HepG2 (cell line): ENCODE measurements at regions not wholly inside any gene's neighbourhood (a gene's known extent, or its start where the extent isn't known, plus 50 kb on each side); places are given as distances from the start of the nearest gene placed in this dataset.

Experiments
- ATAC-seq: fragments of 200-7000 bp; cut with Tn5 transposase; 3 replicates; pipeline ENCODE4 v1.9.1; 2020; ENCODE audit warnings: mild to moderate bottlenecking, moderate library complexity
- BruUV-seq: library from RNA; stranded (reverse); fragments of 400-500 nt; replicated peaks from 2 replicates; lab custom pipeline; 2021; lab: Mats Ljungman, UMichigan
- CTCF ChIA-PET: fragments of 300-600 bp; formaldehyde crosslinking; extraction: SDS; loops from one replicate; lab custom pipeline; 2021; ENCODE audit warnings: low total read pairs, inconsistent platforms, low intra/inter-chr PET ratio; lab: Yijun Ruan, JAX
- POLR2A ChIA-PET: fragments of 350-600 bp; sonication (Branson Sonifier 250); formaldehyde crosslinking; loops from one replicate; lab custom pipeline; 2020; ENCODE audit warnings: antibody characterized with exemption, inconsistent platforms; lab: Yijun Ruan, JAX
- DNase-seq: peaks from one replicate; pipeline ENCODE4 v3.0.0-alpha.2; 2015; ENCODE audit warnings: low spot score
- FAIRE-seq: peaks from 3 replicates; lab custom pipeline; 2011; peaks lifted over from hg19 to GRCh38; lab: Jason Lieb, UNC
- H2AFZ ChIP-seq: one replicate; pipeline ENCODE4 v1.6.1; 2011; ENCODE audit warnings: low read length, inconsistent platforms
- H3K27ac ChIP-seq: fragments of 300-600 bp; 3 replicates; pipeline ENCODE4 v1.8.0; 2011; ENCODE audit warnings: mixed run types, mild to moderate bottlenecking, mixed read lengths, low read length, inconsistent platforms; ENCODE audit not compliant: insufficient read depth; ENCODE audit errors: extremely low read length
- H3K27me3 ChIP-seq, 2 experiments: fragments of 200-600 bp in 1 of 2; 2 replicates in 1 of 2; 3 replicates in 1 of 2; pipeline versions ENCODE4 v1.6.0 to v1.8.0; 2011; ENCODE audit warnings: low read length in 2 of 2, mild to moderate bottlenecking in 2 of 2, moderate library complexity in 2 of 2, inconsistent platforms in 1 of 2; ENCODE audit not compliant: insufficient read depth in 2 of 2, control insufficient read depth in 1 of 2
- H3K36me3 ChIP-seq, 2 experiments: fragments of 200-600 bp in 1 of 2; replicated peaks in 1 of 2; 2 replicates in 1 of 2; 3 replicates in 1 of 2; pipeline versions ENCODE4 v1.5.1 to v1.8.0; 2011; ENCODE audit warnings: low read length in 2 of 2, inconsistent platforms in 1 of 2; ENCODE audit not compliant: insufficient read depth in 2 of 2, control insufficient read depth in 1 of 2
- H3K4me1 ChIP-seq: 2 replicates; pipeline ENCODE4 v1.5.1; 2012; ENCODE audit warnings: low read length, inconsistent platforms; ENCODE audit not compliant: insufficient read depth
- H3K4me2 ChIP-seq: 2 replicates; pipeline ENCODE4 v1.6.0; 2011; ENCODE audit warnings: low read depth, low read length, inconsistent platforms
- H3K4me3 ChIP-seq, 3 experiments: fragments of 200-600 bp in 1 of 3; sonication (generic), shearing (Covaris generic) in 1 of 3; replicated peaks in 1 of 3; 2 replicates each; pipeline ENCODE4 v1.5.1; 2011 to 2016; ENCODE audit warnings: low read length in 3 of 3, inconsistent platforms in 2 of 3, low read depth in 2 of 3, mild to moderate bottlenecking in 2 of 3, control low read depth in 1 of 3, mixed read lengths in 1 of 3; ENCODE audit not compliant: insufficient read depth in 1 of 3
- H3K79me2 ChIP-seq: one replicate; pipeline ENCODE4 v1.6.1; 2011; ENCODE audit warnings: low read length, inconsistent platforms; ENCODE audit not compliant: insufficient read depth
- H3K9ac ChIP-seq: 2 replicates; pipeline ENCODE4 v1.6.0; 2011; ENCODE audit warnings: mild to moderate bottlenecking, low read depth, low read length, inconsistent platforms; ENCODE audit not compliant: insufficient read depth
- H3K9me3 ChIP-seq: 2 replicates; pipeline ENCODE4 v1.5.1; 2012; ENCODE audit warnings: mild to moderate bottlenecking, low read length
- H4K20me1 ChIP-seq: 2 replicates; pipeline ENCODE4 v1.6.0; 2011; ENCODE audit warnings: inconsistent platforms, mild to moderate bottlenecking, low read length, moderate library complexity; ENCODE audit not compliant: insufficient read depth
- E2F2 ChIP-seq: sonication (generic); formaldehyde crosslinking; IDR thresholded peaks from 2 replicates; pipeline ENCODE4 v1.4.0; 2020; ENCODE audit warnings: missing genetic modification reagents, borderline replicate concordance
- ELF4 ChIP-seq: sonication (generic); formaldehyde crosslinking; IDR thresholded peaks from 2 replicates; pipeline ENCODE4 v1.5.0; 2020; ENCODE audit warnings: missing genetic modification reagents, mild to moderate bottlenecking, moderate library complexity, borderline replicate concordance
- EZH2 ChIP-seq: conservative IDR thresholded peaks from 2 replicates; pipeline ENCODE4 v1.6.1; 2012; ENCODE audit warnings: mild to moderate bottlenecking, low read depth, low read length, moderate library complexity
- FLYWCH1 ChIP-seq: sonication (generic); formaldehyde crosslinking; IDR thresholded peaks from 2 replicates; pipeline ENCODE4 v1.8.1; 2023; ENCODE audit warnings: mild to moderate bottlenecking, missing genetic modification reagents
- FOSL2 ChIP-seq: sonication (generic); formaldehyde crosslinking; IDR thresholded peaks from 2 replicates; pipeline ENCODE4 v1.4.0; 2020; ENCODE audit warnings: missing genetic modification reagents
- JARID2 ChIP-seq: sonication (generic); formaldehyde crosslinking; IDR thresholded peaks from 2 replicates; pipeline ENCODE4 v1.8.1; 2023; ENCODE audit warnings: missing genetic modification reagents, inconsistent platforms; ENCODE audit not compliant: insufficient replicate concordance
- MBNL3 ChIP-seq: fragments of 250-450 bp; sonication (Bioruptor Pico); conservative IDR thresholded peaks from 2 replicates; pipeline ENCODE4 v1.8.0; 2022; ENCODE audit warnings: mild to moderate bottlenecking, inconsistent platforms
- MED8 ChIP-seq: sonication (generic); formaldehyde crosslinking; IDR thresholded peaks from 2 replicates; pipeline ENCODE4 v1.8.1; 2023; ENCODE audit warnings: mild to moderate bottlenecking, missing genetic modification reagents; ENCODE audit not compliant: insufficient replicate concordance
- NFYB ChIP-seq: sonication (generic); formaldehyde crosslinking; IDR thresholded peaks from 2 replicates; pipeline ENCODE4 v1.4.0; 2020; ENCODE audit warnings: missing genetic modification reagents
- PHF21A ChIP-seq: sonication (generic); formaldehyde crosslinking; IDR thresholded peaks from 2 replicates; pipeline ENCODE4 v1.5.0; 2020; ENCODE audit warnings: mild to moderate bottlenecking, missing genetic modification reagents
- RBM22 ChIP-seq: fragments of 200-400 bp; formaldehyde crosslinking; optimal IDR thresholded peaks from 2 replicates; pipeline ENCODE3; 2017; ENCODE audit warnings: mild to moderate bottlenecking, low read length, moderate library complexity
- SIX4 ChIP-seq: sonication (generic); formaldehyde crosslinking; IDR thresholded peaks from 2 replicates; pipeline ENCODE4 v1.4.0; 2020; ENCODE audit warnings: missing genetic modification reagents
- ZHX1 ChIP-seq: sonication (generic); formaldehyde crosslinking; IDR thresholded peaks from 2 replicates; pipeline ENCODE4 v1.8.1; 2022; ENCODE audit warnings: low read depth, mild to moderate bottlenecking, missing genetic modification reagents
- ZNF230 ChIP-seq: sonication (generic); formaldehyde crosslinking; IDR thresholded peaks from 2 replicates; pipeline ENCODE4 v1.4.0; 2020; ENCODE audit warnings: mild to moderate bottlenecking, missing genetic modification reagents
- ZNF513 ChIP-seq: sonication (generic); formaldehyde crosslinking; conservative IDR thresholded peaks from 2 replicates; pipeline ENCODE4 v1.5.0; 2020; ENCODE audit warnings: missing genetic modification reagents
- ZNF761 ChIP-seq: sonication (generic); formaldehyde crosslinking; conservative IDR thresholded peaks from 2 replicates; pipeline ENCODE4 v1.4.0; 2020; ENCODE audit warnings: mild to moderate bottlenecking, missing genetic modification reagents
- WGBS: methylation state at CpG from one replicate; pipeline ENCODE4 v1.1.6; 2017; ENCODE audit warnings: low lambda C conversion rate; 5-methylcytosine and 5-hydroxymethylcytosine counted together
- in situ Hi-C: cut with HindIII; loops from 2 replicates; pipeline ENCODE4 v1.10.0; 2017; ENCODE audit warnings: low pct_unique_long_range_greater_than_20kb; ENCODE audit not compliant: extremely low pct_ligation_motif_present
- intact Hi-C: fragments of 100-400 bp; cut with micrococcal nuclease; formaldehyde crosslinking; loops from one replicate; pipeline ENCODE4 v1.10.0; 2022; ENCODE audit not compliant: unreplicated experiment

GRCh38 chrX:82141942-82142341, 940.0 kb downstream of the SH3BGRL start:
- no peaks in the 10 kb centered on the region for H3K79me2 ChIP-seq
- no peak for TF ChIP-seq NFYB (CRISPR knock-in tag)
- no peak for TF ChIP-seq JARID2 (CRISPR knock-in tag)
- no peak for TF ChIP-seq ZNF513 (CRISPR knock-in tag)
- TF ChIP-seq RBM22, result no peak
- no peak for TF ChIP-seq ZHX1 (CRISPR knock-in tag)
- no peak for TF ChIP-seq ZNF230
- TF ChIP-seq SIX4 (CRISPR knock-in tag), result no peak
- no peak for TF ChIP-seq FOSL2 (CRISPR knock-in tag)
- TF ChIP-seq MBNL3 (CRISPR knock-in tag), result no peak
- TF ChIP-seq PHF21A, result no peak
- TF ChIP-seq FLYWCH1 (CRISPR knock-in tag), result no peak
- TF ChIP-seq E2F2 (CRISPR knock-in tag), result no peak
- no peak for TF ChIP-seq ELF4
- no peak for TF ChIP-seq EZH2
- no peak for TF ChIP-seq ZNF761
- TF ChIP-seq MED8 (CRISPR knock-in tag), result no peak
- ATAC-seq (no peak), FAIRE-seq (no peak), DNase-seq (no peak)
- no peak overlapping the region for H3K9ac ChIP-seq
- H3K4me2 ChIP-seq, result no peak overlapping the region
- WGBS, result 0% methylated on average over 1 of the region's 1 CpG
- ChIA-PET POLR2A (no interaction called here), CTCF (no interaction called here)
- no peaks in the 10 kb centered on the region for H3K27me3 ChIP-seq
- H3K27ac ChIP-seq, result no peak overlapping the region
- H2AFZ ChIP-seq, result no peak overlapping the region
- intact Hi-C loops, result no loop called here
- BruUV-seq, result no TSS peak
- no peaks in the 10 kb centered on the region for H3K36me3 ChIP-seq
- H4K20me1 ChIP-seq, result no peaks in the 10 kb centered on the region
- in situ Hi-C loops, result no loop called here
- peaks cover 52% of the 10 kb centered on the region for H3K9me3 ChIP-seq
- H3K4me3 ChIP-seq, result no peak overlapping the region
- no peaks in the 10 kb centered on the region for H3K4me1 ChIP-seq
